ENCODE measurements at regions not wholly inside any gene's neighbourhood (a gene's known extent, or its start where the extent isn't known, plus 50 kb on each side); places are given as distances from the start of the nearest gene placed in this dataset.

- no peaks in the 10 kb centered on the region for H3K36me3 ChIP-seq (ENCODE audit: insufficient read depth, low read length)
- H3K27me3 ChIP-seq (ENCODE audit: control insufficient read depth, insufficient read depth, low read length): peaks cover 14% of the 10 kb centered on the region
- no peak overlapping the region for H3K9ac ChIP-seq (ENCODE audit: low read depth, low read length)
- H3K9me3 ChIP-seq (replicated peaks; ENCODE audit: low read length): no peaks in the 10 kb centered on the region
- no peak overlapping the region for H3K4me3 ChIP-seq (ENCODE audit: low read length)
- no peak overlapping the region for H3K4me2 ChIP-seq (ENCODE audit: low read length)
- peaks cover 6% of the 10 kb centered on the region for H3K4me1 ChIP-seq (ENCODE audit: control insufficient read depth, insufficient read depth, low read length)
Observed at GRCh38 chr10:44464503-44464902, 79.6 kb upstream of the CXCL12 start.

- Histone ChIP-seq H3K36me3 (ENCODE audit: insufficient read depth, low read length) (no peaks in the 10 kb centered on the region), H3K27me3 (ENCODE audit: control insufficient read depth, insufficient read depth, low read length) (peaks cover 10% of the 10 kb centered on the region), H3K4me1 (ENCODE audit: control insufficient read depth, insufficient read depth, low read length) (peaks cover 6% of the 10 kb centered on the region), H3K4me2 (ENCODE audit: low read length) (no peak overlapping the region), H3K4me3 (ENCODE audit: low read length) (no peak overlapping the region), H3K9ac (ENCODE audit: low read depth, low read length) (no peak overlapping the region), H3K9me3 (replicated peaks; ENCODE audit: low read length) (no peaks in the 10 kb centered on the region)
Observed at GRCh38 chr10:44465401-44466115, 80.7 kb upstream of the CXCL12 start.

GRCh38 chr10:44466236-44466635 lies 81.3 kb upstream of the CXCL12 start:
- H3K4me2 ChIP-seq (ENCODE audit: low read length): no peak overlapping the region
- H3K4me3 ChIP-seq (ENCODE audit: low read length): no peak overlapping the region
- no peaks in the 10 kb centered on the region for H3K9me3 ChIP-seq (replicated peaks; ENCODE audit: low read length)
- peaks cover 6% of the 10 kb centered on the region for H3K4me1 ChIP-seq (ENCODE audit: control insufficient read depth, insufficient read depth, low read length)
- H3K27me3 ChIP-seq (ENCODE audit: control insufficient read depth, insufficient read depth, low read length): peaks cover 10% of the 10 kb centered on the region
- no peaks in the 10 kb centered on the region for H3K36me3 ChIP-seq (ENCODE audit: insufficient read depth, low read length)
- H3K9ac ChIP-seq (ENCODE audit: low read depth, low read length): no peak overlapping the region

GRCh38 chr10:44467090-44467489 lies 82.2 kb upstream of the CXCL12 start:
- H3K4me1 ChIP-seq (ENCODE audit: control insufficient read depth, insufficient read depth, low read length): peaks cover 6% of the 10 kb centered on the region
- peaks cover 10% of the 10 kb centered on the region for H3K27me3 ChIP-seq (ENCODE audit: control insufficient read depth, insufficient read depth, low read length)
- no peak overlapping the region for H3K4me2 ChIP-seq (ENCODE audit: low read length)
- H3K9ac ChIP-seq (ENCODE audit: low read depth, low read length): no peak overlapping the region
- no peak overlapping the region for H3K4me3 ChIP-seq (ENCODE audit: low read length)
- no peaks in the 10 kb centered on the region for H3K36me3 ChIP-seq (ENCODE audit: insufficient read depth, low read length)
- H3K9me3 ChIP-seq (replicated peaks; ENCODE audit: low read length): no peaks in the 10 kb centered on the region

- H3K27me3 ChIP-seq (ENCODE audit: control insufficient read depth, insufficient read depth, low read length): peaks cover 10% of the 10 kb centered on the region
- H3K9ac ChIP-seq (ENCODE audit: low read depth, low read length): no peak overlapping the region
- H3K9me3 ChIP-seq (replicated peaks; ENCODE audit: low read length): no peaks in the 10 kb centered on the region
- no peaks in the 10 kb centered on the region for H3K4me1 ChIP-seq (ENCODE audit: control insufficient read depth, insufficient read depth, low read length)
- H3K4me2 ChIP-seq (ENCODE audit: low read length): no peak overlapping the region
- H3K4me3 ChIP-seq (ENCODE audit: low read length): no peak overlapping the region
- H3K36me3 ChIP-seq (ENCODE audit: insufficient read depth, low read length): no peaks in the 10 kb centered on the region
Observed at GRCh38 chr10:44467900-44468299, 83.0 kb upstream of the CXCL12 start.

GRCh38 chr10:44468525-44468924 lies 83.6 kb upstream of the CXCL12 start:
- Histone ChIP-seq H3K9ac (ENCODE audit: low read depth, low read length) (no peak overlapping the region), H3K4me3 (ENCODE audit: low read length) (no peak overlapping the region), H3K4me1 (ENCODE audit: control insufficient read depth, insufficient read depth, low read length) (no peaks in the 10 kb centered on the region), H3K36me3 (ENCODE audit: insufficient read depth, low read length) (no peaks in the 10 kb centered on the region), H3K9me3 (replicated peaks; ENCODE audit: low read length) (no peaks in the 10 kb centered on the region), H3K27me3 (ENCODE audit: control insufficient read depth, insufficient read depth, low read length) (peaks cover 7% of the 10 kb centered on the region), H3K4me2 (ENCODE audit: low read length) (no peak overlapping the region)

- Histone ChIP-seq H3K4me2 (ENCODE audit: low read length) (no peak overlapping the region), H3K36me3 (ENCODE audit: insufficient read depth, low read length) (no peaks in the 10 kb centered on the region), H3K27me3 (ENCODE audit: control insufficient read depth, insufficient read depth, low read length) (peaks cover 7% of the 10 kb centered on the region), H3K9me3 (replicated peaks; ENCODE audit: low read length) (no peaks in the 10 kb centered on the region), H3K4me1 (ENCODE audit: control insufficient read depth, insufficient read depth, low read length) (no peaks in the 10 kb centered on the region), H3K9ac (ENCODE audit: low read depth, low read length) (no peak overlapping the region), H3K4me3 (ENCODE audit: low read length) (no peak overlapping the region)
Observed at GRCh38 chr10:44468965-44469364, 84.1 kb upstream of the CXCL12 start.

- Histone ChIP-seq H3K4me1 (ENCODE audit: control insufficient read depth, insufficient read depth, low read length) (no peaks in the 10 kb centered on the region), H3K9ac (ENCODE audit: low read depth, low read length) (no peak overlapping the region), H3K9me3 (replicated peaks; ENCODE audit: low read length) (no peaks in the 10 kb centered on the region), H3K4me3 (ENCODE audit: low read length) (no peak overlapping the region), H3K36me3 (ENCODE audit: insufficient read depth, low read length) (no peaks in the 10 kb centered on the region), H3K4me2 (ENCODE audit: low read length) (no peak overlapping the region), H3K27me3 (ENCODE audit: control insufficient read depth, insufficient read depth, low read length) (peaks cover 7% of the 10 kb centered on the region)
Observed at GRCh38 chr10:44470784-44471183, 85.9 kb upstream of the CXCL12 start.

GRCh38 chr10:44471410-44471809 lies 86.5 kb upstream of the CXCL12 start:
- Histone ChIP-seq H3K36me3 (ENCODE audit: insufficient read depth, low read length) (no peaks in the 10 kb centered on the region), H3K9ac (ENCODE audit: low read depth, low read length) (no peak overlapping the region), H3K4me1 (ENCODE audit: control insufficient read depth, insufficient read depth, low read length) (peaks cover 4% of the 10 kb centered on the region), H3K4me2 (ENCODE audit: low read length) (no peak overlapping the region), H3K27me3 (ENCODE audit: control insufficient read depth, insufficient read depth, low read length) (peaks cover 7% of the 10 kb centered on the region), H3K9me3 (replicated peaks; ENCODE audit: low read length) (no peaks in the 10 kb centered on the region), H3K4me3 (ENCODE audit: low read length) (no peak overlapping the region)

GRCh38 chr10:44473146-44473545 lies 88.2 kb upstream of the CXCL12 start:
- no peak overlapping the region for H3K4me2 ChIP-seq (ENCODE audit: low read length)
- H3K36me3 ChIP-seq (ENCODE audit: insufficient read depth, low read length): no peaks in the 10 kb centered on the region
- no peak overlapping the region for H3K9ac ChIP-seq (ENCODE audit: low read depth, low read length)
- peaks cover 13% of the 10 kb centered on the region for H3K4me1 ChIP-seq (ENCODE audit: control insufficient read depth, insufficient read depth, low read length)
- peaks cover 4% of the 10 kb centered on the region for H3K27me3 ChIP-seq (ENCODE audit: control insufficient read depth, insufficient read depth, low read length)
- H3K4me3 ChIP-seq (ENCODE audit: low read length): no peak overlapping the region
- no peaks in the 10 kb centered on the region for H3K9me3 ChIP-seq (replicated peaks; ENCODE audit: low read length)

GRCh38 chr10:44476409-44477045 lies 91.6 kb upstream of the CXCL12 start:
- H3K9me3 ChIP-seq (replicated peaks; ENCODE audit: low read length): no peaks in the 10 kb centered on the region

GRCh38 chr10:44477046-44477425 lies 92.1 kb upstream of the CXCL12 start:
- peaks cover 13% of the 10 kb centered on the region for H3K4me1 ChIP-seq (ENCODE audit: control insufficient read depth, insufficient read depth, low read length)
- H3K4me3 ChIP-seq (ENCODE audit: low read length): no peak overlapping the region
- H3K36me3 ChIP-seq (ENCODE audit: insufficient read depth, low read length): no peaks in the 10 kb centered on the region
- H3K4me2 ChIP-seq (ENCODE audit: low read length): no peak overlapping the region
- no peak overlapping the region for H3K9ac ChIP-seq (ENCODE audit: low read depth, low read length)
- H3K27me3 ChIP-seq (ENCODE audit: control insufficient read depth, insufficient read depth, low read length): no peaks in the 10 kb centered on the region
- H3K9me3 ChIP-seq (replicated peaks; ENCODE audit: low read length): no peaks in the 10 kb centered on the region

More at GRCh38 chr10:44476409-44477045, 91.6 kb upstream of the CXCL12 start:
- Histone ChIP-seq H3K4me2 (ENCODE audit: low read length) (no peak overlapping the region), H3K36me3 (ENCODE audit: insufficient read depth, low read length) (no peaks in the 10 kb centered on the region), H3K9ac (ENCODE audit: low read depth, low read length) (no peak overlapping the region), H3K4me3 (ENCODE audit: low read length) (no peak overlapping the region), H3K4me1 (ENCODE audit: control insufficient read depth, insufficient read depth, low read length) (peaks cover 13% of the 10 kb centered on the region), H3K27me3 (ENCODE audit: control insufficient read depth, insufficient read depth, low read length) (no peaks in the 10 kb centered on the region)
